Gastroesophageal sphincter (tissue), 3 donors: ENCODE measurements at regions not wholly inside any gene's neighbourhood (a gene's known extent, or its start where the extent isn't known, plus 50 kb on each side); places are given as distances from the start of the nearest gene placed in this dataset.

Experiments used
- CTCF ChIP-seq, 4 experiments: fragments of 200-600 bp in 2 of 4; fragments of 450-650 bp in 2 of 4; sonication (generic) in 1 of 4; IDR thresholded peaks; one replicate each; pipeline ENCODE4 v1.5.1; 2017 to 2019; ENCODE audit warnings: antibody characterized with exemption in 4 of 4, mild to moderate bottlenecking in 2 of 4, moderate library complexity in 2 of 4
- EP300 ChIP-seq: sonication (generic); formaldehyde crosslinking; IDR thresholded peaks from one replicate; pipeline ENCODE4 v1.6.1; 2017; ENCODE audit warnings: antibody characterized with exemption, mild to moderate bottlenecking
- POLR2A ChIP-seq, 2 donors: fragments of 450-650 bp; IDR thresholded peaks; one replicate each; pipeline ENCODE4 v1.6.1; 2017; ENCODE audit warnings: antibody characterized with exemption in 2 of 2, mild to moderate bottlenecking in 2 of 2, moderate library complexity in 1 of 2
- POLR2AphosphoS5 ChIP-seq: sonication (generic); formaldehyde crosslinking; IDR thresholded peaks from one replicate; pipeline ENCODE4 v1.6.1; 2017; ENCODE audit warnings: antibody characterized with exemption

GRCh38 chr4:181702864-181703495 lies 540.2 kb upstream of the TENM3 start:
- TF ChIP-seq POLR2AphosphoS5 (no peak), CTCF (IDR thresholded peaks at IDR 0.05) (no peak), POLR2A (IDR thresholded peaks at IDR 0.05) (no peak), EP300 (no peak)
